ENCODE measurements at regions not wholly inside any gene's neighbourhood (a gene's known extent, or its start where the extent isn't known, plus 50 kb on each side); places are given as distances from the start of the nearest gene placed in this dataset.

DNA sequence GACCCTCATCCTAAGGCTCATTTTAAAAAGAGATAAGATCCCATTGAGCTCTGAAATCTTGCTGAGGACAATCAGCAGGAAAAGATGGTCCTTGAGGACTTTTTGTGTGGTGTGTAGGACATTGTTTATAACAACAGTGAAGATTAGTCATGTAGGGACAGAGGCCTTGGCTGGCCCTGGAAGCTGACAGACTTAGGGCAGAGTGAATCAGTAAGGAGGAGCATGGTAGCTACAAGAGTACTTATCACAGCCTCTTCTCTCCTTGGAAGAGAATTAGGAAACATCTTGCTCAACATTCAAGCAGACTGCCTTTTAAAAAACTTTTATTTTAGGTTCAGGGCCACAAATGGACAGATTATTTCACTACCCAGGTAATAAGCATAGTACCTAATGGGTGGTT lies 665.9 kb upstream of the SALL1 start:
- no peak for TF ChIP-seq TAF1 (IDR thresholded peaks at IDR 0.05; ENCODE audit: borderline replicate concordance, low read depth, low read length)
- no peak for TF ChIP-seq POLR2A (IDR thresholded peaks at IDR 0.05; ENCODE audit: low read depth, low read length)

Measured in GM12892 (cell line).